ENCODE measurements at regions not wholly inside any gene's neighbourhood (a gene's known extent, or its start where the extent isn't known, plus 50 kb on each side); places are given as distances from the start of the nearest gene placed in this dataset.

- H3K36me3 Mint-ChIP-seq = no peaks in the 10 kb centered on the region
- H3K4me1 Mint-ChIP-seq = no peaks in the 10 kb centered on the region
- no peak for TF ChIP-seq CTCF (IDR thresholded peaks at IDR 0.05)
- no peak overlapping the region for H2AFZ ChIP-seq (ENCODE audit: insufficient read depth, low read depth, low read length, poor library complexity, severe bottlenecking)
- H4K20me1 ChIP-seq (ENCODE audit: insufficient read depth, low read length) = no peaks in the 10 kb centered on the region
- H3K4me2 ChIP-seq (replicated peaks; ENCODE audit: extremely low read depth, low read length, poor library complexity, severe bottlenecking) = no peak overlapping the region
- intact Hi-C loops (cut with micrococcal nuclease) = no loop called here
- H3K27me3 Mint-ChIP-seq (ENCODE audit: low read depth in 3 of 3) = peaks cover 0 to 1% (median 0%) of the 10 kb centered on the region in 3 donors
- H3K27me3 ChIP-seq (ENCODE audit: control insufficient read depth in 2 of 2, insufficient read depth in 2 of 2, low read length in 2 of 2) = no peaks in the 10 kb centered on the region
- no peak overlapping the region for H3K27ac Mint-ChIP-seq
- H3K36me3 ChIP-seq (replicated peaks in 1 of 2; ENCODE audit: control insufficient read depth in 1 of 2, insufficient read depth in 2 of 2, low read length in 2 of 2) = no peaks in the 10 kb centered on the region
- H3K4me3 Mint-ChIP-seq = no peak overlapping the region
- no peak overlapping the region for H3K9ac ChIP-seq (ENCODE audit: insufficient read depth, low read length, poor library complexity, severe bottlenecking)
- H3K9me3 Mint-ChIP-seq = peaks cover 0 to 7% (median 2%) of the 10 kb centered on the region in 7 donors
- H3K79me2 ChIP-seq (ENCODE audit: insufficient read depth, low read length) = no peaks in the 10 kb centered on the region
- H3K9me3 ChIP-seq (replicated peaks in 1 of 2; ENCODE audit: control insufficient read depth in 1 of 2, insufficient read depth in 1 of 2, low read length in 2 of 2) = no peaks in the 10 kb centered on the region
- H3K27ac ChIP-seq (ENCODE audit: low read depth in 1 of 2, low read length in 2 of 2) = no peak overlapping the region
- no peak overlapping the region for H3K4me3 ChIP-seq (replicated peaks in 1 of 3; ENCODE audit: low read depth in 2 of 3, low read length in 3 of 3)
- no peaks in the 10 kb centered on the region for H3K4me1 ChIP-seq (ENCODE audit: control insufficient read depth in 1 of 2, insufficient read depth in 2 of 2, low read length in 2 of 2)
- DNase-seq = no peak
- 100% methylated on average over 3 of the region's 3 CpGs for WGBS (ENCODE audit: insufficient coverage)
Observed at GRCh38 chr5:68848091-68848490, 245.7 kb upstream of the SLC30A5 start.

- Histone ChIP-seq H4K20me1 (ENCODE audit: insufficient read depth, low read length) (no peaks in the 10 kb centered on the region), H3K4me3 (replicated peaks in 1 of 3; ENCODE audit: low read depth in 2 of 3, low read length in 3 of 3) (no peak overlapping the region), H3K4me2 (replicated peaks; ENCODE audit: extremely low read depth, low read length, poor library complexity, severe bottlenecking) (no peak overlapping the region), H3K4me1 (ENCODE audit: control insufficient read depth in 1 of 2, insufficient read depth in 2 of 2, low read length in 2 of 2) (no peaks in the 10 kb centered on the region), H3K9ac (ENCODE audit: insufficient read depth, low read length, poor library complexity, severe bottlenecking) (no peak overlapping the region), H3K27me3 (ENCODE audit: control insufficient read depth in 2 of 2, insufficient read depth in 2 of 2, low read length in 2 of 2) (no peaks in the 10 kb centered on the region), H3K36me3 (replicated peaks in 1 of 2; ENCODE audit: control insufficient read depth in 1 of 2, insufficient read depth in 2 of 2, low read length in 2 of 2) (no peaks in the 10 kb centered on the region), H3K27ac (ENCODE audit: low read depth in 1 of 2, low read length in 2 of 2) (no peak overlapping the region), H3K9me3 (replicated peaks in 1 of 2; ENCODE audit: control insufficient read depth in 1 of 2, insufficient read depth in 1 of 2, low read length in 2 of 2) (no peaks in the 10 kb centered on the region), H3K79me2 (ENCODE audit: insufficient read depth, low read length) (no peaks in the 10 kb centered on the region), H2AFZ (ENCODE audit: insufficient read depth, low read depth, low read length, poor library complexity, severe bottlenecking) (no peak overlapping the region)
- no peaks in the 10 kb centered on the region for H3K36me3 Mint-ChIP-seq
- DNase-seq = no peak
- no peaks in the 10 kb centered on the region for H3K4me1 Mint-ChIP-seq
- TF ChIP-seq CTCF (IDR thresholded peaks at IDR 0.05) = no peak
- H3K27me3 Mint-ChIP-seq (ENCODE audit: low read depth in 3 of 3) = peaks cover 0 to 1% (median 0%) of the 10 kb centered on the region in 3 donors
- H3K27ac Mint-ChIP-seq = no peak overlapping the region
- H3K9me3 Mint-ChIP-seq = peaks cover 0 to 7% (median 2%) of the 10 kb centered on the region in 7 donors
- intact Hi-C loops (cut with micrococcal nuclease) = no loop called here
- peak overlapping the region in 1 of 2 donors; percentile 1 for H3K4me3 Mint-ChIP-seq
Observed at GRCh38 chr5:68849103-68849502, 244.7 kb upstream of the SLC30A5 start.

Data from CD14-positive monocyte (primary cell).